HG02798 (cell line): ENCODE measurements at regions not wholly inside any gene's neighbourhood (a gene's known extent, or its start where the extent isn't known, plus 50 kb on each side); places are given as distances from the start of the nearest gene placed in this dataset.

Source experiments
- ATAC-seq: cut with Tn5 transposase; IDR thresholded peaks from one replicate; pipeline ENCODE4 v1.9.1; 2021; ENCODE audit warnings: mild to moderate bottlenecking; ENCODE audit not compliant: unreplicated experiment, poor library complexity

DNA sequence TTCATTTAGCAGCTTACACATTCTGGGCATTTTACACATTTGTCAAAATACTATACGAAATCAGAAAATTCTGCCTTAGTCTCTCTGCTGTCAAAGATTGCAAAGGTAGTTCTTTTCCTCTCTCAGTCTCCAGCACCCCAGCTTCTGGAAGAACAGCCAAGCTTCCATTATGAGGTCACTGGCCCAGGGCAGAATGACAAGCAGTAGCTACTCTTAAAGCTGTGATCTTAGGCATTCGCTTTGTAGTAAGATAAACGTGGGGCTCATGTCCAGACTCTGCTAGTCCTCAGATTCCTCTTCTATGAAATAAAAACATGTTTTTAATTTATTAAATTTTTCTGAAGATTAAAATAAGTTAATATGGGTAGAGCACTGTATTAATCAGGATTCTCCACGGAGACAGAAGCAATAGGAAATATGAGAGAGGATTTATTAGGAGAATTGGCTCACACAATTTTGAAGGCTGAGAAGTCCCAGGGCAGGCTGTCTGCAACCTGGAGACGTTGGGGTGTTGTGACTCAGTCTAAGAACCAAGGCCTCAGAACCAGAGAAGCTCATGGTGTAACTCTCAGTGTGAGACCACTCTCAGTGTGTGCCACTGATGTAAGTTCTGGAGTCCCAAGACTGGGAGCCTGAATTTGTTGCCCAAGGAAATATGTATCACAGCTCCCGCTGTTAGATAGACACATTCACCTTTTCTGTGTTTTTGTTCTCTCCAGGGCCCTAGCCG is 201.2 kb downstream of the CMPK2 start:
- no peak for ATAC-seq

DNA sequence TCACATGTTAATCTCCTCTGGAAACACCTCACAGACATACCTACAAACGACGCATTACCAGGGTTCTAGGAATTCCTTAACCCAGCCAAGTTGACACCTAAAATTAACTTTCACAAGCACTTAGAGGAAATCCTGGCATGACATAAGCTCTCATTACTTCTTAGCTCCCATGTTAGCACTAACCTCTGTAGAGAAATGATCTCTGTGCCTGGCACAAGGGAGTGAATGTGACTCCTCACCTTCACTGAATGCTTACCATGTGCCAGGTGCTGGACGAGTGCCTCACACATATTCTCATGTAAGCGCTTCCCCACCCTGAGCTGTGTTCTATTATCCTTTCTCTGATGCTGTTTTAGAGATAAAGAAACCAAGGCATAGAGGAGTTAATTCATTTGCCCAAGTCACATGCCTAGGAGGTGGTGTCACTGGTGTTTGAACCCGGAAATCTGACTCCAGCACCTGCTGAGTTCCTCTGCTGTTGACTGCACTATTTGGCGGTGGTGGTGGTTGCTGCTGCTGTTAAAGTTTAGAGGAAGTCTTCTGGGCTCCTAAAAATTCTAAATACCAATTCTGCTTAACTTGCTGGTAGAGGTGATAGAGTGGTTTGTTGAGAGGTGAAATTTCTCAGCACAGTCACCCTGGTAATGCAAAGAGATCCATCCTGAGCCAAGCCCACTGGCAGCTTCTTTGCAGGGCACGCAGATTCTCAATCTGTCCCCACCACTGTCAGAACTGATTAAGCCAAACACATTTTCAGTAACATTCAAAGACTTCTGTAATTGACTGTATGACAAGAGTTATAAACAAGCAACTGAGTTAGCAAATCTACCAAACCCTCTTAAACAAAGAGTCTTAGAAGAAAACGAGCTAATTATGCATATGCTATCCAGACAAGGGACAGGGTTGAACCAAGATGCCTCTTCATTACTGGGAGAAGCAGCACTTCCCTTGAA is 200.3 kb downstream of the CMPK2 start:
- ATAC-seq = no peak

DNA sequence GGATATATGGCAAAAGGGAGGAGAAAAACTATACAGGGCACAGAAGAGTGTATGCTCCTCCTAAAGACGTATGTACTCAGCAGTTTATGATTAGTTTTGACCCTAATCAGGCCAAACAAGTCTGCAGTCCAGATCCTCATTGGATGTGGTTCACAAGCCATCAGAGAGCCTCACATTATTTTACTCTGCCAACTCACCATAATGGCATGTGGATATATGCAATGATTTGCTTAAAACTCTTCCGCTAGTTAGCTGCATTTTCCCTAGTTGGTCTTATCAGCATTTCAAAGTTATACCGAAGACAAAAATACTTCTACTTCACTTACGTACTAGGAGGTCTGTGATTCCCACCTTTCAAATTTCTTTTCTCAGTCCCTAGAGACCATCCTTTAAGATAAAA is 198.4 kb downstream of the CMPK2 start:
- no peak for ATAC-seq

DNA sequence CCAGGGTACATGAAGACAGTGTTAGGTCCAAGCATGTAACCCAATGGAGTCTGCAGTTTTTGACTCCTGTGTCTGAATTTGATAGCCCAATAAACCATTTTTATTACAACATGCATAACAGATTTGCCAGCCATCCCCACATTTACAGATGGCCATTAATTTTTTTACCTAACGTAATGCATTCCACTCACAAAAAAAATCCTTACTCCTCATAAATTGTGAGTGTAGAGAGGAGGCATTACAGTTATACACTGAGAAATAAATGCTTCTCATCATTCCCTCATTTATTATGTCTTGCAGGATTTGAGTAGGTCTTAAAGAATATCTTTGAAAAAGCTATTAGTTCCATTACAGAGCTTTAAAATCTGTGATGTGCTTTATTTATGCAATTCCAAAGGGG is 193.8 kb downstream of the CMPK2 start:
- no peak for ATAC-seq

DNA sequence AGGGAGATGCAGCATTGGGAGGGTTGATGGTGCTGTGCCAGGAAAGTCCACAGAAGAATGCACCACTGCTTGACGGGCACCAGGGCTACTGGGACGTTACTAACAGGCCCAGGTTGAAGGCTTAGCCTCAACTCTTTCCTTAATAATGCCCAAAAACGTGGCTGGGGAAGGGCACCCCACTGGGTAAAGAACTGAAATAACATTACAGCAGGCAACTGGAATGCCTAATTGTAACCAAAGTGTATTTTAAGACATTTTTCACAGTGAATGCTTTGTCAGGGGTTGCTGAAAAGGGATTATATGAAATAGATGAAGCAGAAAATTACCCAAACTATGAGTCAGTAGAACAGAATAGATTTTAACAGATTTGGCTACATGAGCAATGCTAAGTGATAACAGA is 191.3 kb downstream of the CMPK2 start:
- ATAC-seq = no peak

DNA sequence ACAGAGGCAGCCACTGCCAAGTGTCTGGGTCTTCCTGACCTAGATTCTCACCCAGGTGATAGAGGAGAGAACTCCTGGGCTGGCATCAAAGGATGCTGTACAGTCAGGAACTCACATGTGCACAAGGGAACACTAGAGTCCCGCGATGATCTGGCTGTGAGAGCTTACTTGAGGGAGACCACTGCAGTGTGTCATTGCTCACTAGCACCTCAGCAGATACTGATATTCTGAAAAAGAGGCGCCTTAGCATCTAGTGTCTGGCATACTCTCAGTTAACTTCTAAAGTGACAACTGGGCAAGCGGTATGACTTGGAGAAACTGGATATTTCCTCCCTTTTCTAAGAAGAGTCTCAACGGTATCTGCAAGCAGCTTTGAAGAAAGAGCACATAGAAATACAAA is 189.9 kb downstream of the CMPK2 start:
- ATAC-seq = no peak

DNA sequence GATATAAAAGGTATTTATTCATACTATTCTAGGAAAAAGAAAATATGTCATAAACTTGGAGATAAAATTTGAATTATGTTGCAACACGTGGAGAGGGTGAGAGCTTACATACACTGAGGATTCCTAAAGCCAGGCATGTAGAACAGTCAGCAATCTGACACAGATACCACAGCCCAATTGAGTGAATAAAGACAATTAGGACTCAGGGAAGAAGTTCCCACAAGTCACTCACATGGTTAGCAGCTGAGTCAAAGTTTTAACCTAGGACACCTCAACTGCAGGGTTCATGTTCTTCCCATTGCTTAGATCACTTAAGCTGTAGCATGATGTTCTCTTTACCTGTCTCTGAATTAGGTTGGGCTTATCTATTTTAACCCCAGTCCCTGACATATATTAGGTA is 189.5 kb downstream of the CMPK2 start:
- ATAC-seq = no peak

DNA sequence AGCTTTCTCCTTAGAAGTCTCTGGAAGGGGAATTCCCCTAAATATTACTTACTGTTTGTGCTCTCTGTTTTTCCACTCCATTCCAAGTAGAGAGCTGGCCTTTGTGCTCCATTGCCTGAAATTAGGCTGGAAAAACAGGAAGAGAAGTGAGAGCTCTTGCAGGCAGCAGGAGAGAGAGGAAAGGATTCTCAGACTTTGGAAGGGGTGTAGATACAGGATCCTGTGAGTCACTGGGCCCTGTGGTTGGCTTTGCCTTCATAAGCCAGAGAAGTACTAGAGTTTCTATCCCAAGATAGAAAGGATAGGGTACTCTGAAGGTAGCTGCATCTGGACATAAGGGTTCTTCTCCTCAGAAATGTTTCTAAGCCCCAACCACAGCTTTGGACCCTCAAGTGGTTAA is 188.9 kb downstream of the CMPK2 start:
- no peak for ATAC-seq

DNA sequence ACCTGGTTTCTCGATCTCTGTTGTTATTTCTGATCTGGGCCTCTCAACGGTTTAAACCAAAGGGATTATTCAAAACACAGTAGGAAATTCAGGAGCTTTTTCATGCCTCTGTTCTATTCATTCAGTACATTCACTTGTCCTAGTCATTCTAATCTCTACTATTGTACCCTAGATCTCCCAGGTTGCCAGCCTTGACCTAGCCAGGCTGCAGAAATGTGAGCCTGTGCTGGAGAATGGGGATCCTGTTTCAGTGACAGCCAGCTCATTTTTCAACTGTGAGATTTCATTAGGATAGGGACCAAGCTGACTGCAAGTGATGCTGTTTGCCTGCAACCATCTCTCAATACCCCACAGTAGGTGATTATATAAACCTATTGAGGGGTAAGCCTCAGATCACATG is 186.2 kb downstream of the CMPK2 start:
- no peak for ATAC-seq

DNA sequence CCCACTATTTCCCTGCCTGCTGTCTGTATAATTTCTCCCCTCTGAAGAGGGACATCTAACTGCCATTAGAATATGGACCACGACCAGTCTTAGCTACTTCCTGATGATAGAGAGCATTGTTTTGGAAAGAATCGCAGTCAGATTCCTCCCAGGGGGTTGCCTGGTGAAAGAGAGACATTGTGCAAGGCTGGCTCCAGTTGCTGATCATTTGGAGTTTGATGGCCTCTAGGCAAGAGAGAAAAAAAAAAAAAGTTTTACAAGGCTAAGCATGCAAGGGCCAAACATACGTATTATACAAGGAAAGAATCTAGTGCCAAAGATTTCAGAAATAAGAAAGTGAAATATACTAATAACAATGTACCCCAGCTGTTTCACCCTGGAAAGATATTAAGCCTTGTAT is 182.2 kb downstream of the CMPK2 start:
- no peak for ATAC-seq

DNA sequence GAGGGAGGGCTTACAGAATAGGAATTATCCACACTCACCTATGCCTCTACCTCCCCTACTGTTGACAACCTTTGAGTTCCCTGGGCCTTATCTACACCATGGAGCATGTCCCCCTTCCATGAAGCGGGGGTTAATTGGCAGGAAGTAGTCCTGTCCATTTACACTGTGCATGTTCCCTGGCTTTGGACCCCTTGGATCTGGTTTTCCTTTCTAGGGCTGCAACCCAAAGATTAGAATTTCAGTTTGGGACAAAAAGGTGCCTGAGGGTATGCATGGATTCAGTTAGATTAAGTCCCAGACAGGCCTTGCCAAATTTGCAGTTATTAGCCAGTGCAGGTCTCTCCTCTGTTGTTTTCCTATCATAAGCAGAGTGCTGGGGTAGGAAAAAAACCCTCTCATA is 180.3 kb downstream of the CMPK2 start:
- ATAC-seq = no peak

DNA sequence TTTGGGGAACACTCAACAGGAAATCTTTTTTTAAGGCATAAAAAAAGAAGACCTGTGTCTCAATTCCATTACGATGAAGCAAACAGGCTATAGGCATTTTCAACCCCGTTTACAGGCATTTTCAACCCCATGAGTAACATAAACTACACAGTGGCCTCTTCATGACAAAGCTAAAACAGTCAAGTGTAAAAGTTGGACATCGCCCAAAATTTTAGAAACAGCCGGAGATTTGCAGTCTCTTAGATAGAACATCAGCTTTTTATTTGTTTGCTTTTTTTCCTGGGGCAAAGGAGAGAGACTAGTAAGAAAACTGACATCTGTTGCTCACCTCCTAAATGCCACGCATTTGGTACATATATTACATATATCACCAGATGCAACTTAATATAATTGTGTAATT is 173.7 kb downstream of the CMPK2 start:
- ATAC-seq = no peak

DNA sequence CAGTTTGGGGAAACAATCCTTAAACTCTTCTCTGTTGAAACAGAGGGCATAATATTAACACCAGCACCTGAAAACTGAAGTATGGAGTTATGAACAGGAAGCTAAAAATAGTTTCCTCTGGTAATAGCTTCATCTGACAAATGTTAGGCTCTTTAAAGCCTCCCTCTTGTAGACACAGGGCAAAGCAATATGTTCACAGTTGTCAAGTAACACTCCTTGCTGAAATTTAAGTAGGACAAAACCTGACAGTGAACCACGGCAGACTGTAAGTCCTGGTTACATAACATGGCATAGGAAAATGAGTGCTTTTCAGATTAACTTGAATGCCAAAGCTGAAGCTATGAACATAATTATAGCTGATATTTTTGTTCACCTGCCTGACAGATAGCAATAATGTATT is 172.9 kb downstream of the CMPK2 start:
- ATAC-seq = no peak

DNA sequence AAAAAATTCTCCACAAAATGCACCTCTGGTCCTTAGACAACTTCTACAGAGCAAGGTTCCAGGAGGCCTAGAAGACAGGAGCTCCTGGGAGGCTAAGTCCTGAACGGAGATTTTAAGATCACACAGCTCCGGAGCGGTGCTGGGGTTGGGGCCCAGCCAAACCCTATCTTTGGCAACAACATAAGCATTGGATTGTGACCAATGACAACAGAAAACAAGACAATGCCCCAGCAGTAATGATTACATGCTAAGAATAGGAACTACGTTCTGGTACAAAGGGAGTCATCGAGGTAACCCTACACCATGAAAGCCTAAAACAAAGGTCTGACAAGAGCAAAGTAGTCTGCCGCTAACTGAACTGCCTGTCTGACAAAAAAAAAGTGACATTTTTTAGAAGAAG is 171.2 kb downstream of the CMPK2 start:
- no peak for ATAC-seq

DNA sequence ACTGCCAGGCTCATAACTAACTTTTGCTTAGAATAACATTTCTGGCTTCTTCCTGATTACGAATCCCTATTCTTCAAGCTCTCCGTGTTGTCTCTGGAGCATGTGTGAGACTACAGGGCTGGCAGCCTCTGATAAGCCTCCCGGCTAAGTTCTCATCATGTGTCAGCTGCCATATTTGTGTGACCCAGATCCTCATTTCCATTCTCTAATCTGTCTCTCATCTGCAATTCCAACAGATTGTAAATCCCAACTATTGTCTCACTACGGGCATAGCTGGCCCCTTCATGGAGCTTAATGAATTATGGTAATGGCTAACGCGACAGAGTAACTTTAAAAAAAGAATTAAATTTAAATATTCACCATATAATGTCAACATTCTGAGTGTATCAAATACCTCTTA is 165.4 kb downstream of the CMPK2 start:
- ATAC-seq = no peak

DNA sequence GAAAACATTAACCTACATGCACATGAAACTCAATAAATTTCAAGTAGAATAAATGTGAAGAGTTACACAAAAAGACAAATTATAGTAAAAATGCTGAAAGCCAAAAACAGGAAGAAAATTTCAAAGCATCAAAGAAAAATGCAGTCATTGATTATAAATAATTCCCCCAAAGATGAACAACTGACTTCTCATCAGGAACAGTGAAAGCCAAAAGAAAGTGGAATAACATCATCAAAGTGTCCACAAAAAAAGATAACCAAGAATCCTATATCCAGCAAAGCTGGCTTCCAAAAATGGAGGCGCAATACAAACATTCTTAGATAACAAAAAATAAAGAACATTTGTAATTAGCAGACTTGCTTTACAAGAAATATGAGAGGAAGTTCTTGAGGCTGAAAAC is 161.6 kb downstream of the CMPK2 start:
- no peak for ATAC-seq

DNA sequence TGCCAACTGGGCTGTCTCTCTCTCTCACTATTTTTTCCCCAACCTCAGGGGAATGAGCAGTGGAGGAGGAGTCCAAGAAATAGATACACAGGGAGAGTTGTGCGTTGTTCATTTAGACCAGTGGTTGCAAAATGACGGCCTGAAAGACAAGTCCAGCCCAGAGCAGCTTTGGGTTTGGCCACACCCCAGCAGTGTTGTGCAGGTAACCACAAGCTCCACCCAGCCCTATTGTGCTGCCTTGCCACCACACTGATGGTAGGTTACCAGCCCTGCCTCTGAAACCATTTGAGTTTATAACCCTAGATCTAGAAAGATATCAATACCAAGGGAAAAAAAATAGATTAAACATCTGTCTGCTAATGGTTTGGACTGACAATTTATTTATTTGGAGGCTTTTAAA is 144.3 kb downstream of the CMPK2 start:
- ATAC-seq = no peak

DNA sequence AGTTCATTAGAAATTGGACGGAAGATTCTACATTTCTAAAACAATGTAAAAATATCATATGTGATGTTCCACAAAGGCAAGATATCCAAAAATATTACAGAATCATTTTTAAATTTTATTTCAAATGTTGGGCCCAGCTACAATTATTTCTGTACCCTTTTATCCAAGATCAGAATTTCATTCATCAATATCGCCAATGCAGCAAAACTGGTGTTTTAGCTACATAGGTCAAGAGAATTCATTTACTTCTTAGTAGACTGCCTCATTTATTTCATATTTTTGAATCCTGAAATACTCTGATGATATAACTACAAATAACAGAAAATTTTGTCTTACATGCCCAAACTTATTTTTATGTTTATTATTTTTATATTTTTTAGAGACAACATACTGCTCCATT is 143.1 kb downstream of the CMPK2 start:
- no peak for ATAC-seq

DNA sequence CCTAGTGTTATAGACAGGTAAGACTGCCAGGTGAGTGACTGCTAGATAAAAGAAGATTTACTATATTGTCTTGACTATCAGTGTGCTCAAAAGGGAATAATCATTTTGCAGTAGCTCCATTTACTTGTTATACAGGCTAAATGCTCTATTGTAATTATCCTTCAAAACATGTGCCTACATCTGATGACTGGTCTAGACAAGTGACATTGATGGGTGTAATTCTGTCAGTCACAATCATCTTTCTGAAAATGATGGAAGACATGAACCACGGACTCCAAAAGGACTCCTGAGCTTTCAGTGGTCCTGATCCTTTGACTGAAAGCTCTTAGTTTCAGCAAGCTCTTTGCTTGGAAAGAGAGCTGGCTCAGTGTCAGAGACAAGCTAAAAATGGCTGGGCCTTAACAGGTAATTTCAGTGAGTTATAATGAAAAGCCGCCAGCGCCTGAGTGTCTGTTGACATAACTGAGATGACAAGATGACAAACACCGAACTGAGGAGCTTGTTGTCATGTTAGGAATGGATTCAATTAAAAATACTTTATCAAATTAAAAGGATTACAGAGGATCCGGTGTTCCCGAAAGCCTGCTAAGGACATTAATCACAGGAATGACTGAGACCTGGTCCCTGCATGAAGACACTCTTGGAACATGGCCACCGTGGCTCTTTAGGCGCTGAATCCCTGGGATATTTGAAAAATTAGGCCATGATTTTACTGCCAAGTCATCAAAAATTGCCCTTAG is 141.7 kb downstream of the CMPK2 start:
- no peak for ATAC-seq

DNA sequence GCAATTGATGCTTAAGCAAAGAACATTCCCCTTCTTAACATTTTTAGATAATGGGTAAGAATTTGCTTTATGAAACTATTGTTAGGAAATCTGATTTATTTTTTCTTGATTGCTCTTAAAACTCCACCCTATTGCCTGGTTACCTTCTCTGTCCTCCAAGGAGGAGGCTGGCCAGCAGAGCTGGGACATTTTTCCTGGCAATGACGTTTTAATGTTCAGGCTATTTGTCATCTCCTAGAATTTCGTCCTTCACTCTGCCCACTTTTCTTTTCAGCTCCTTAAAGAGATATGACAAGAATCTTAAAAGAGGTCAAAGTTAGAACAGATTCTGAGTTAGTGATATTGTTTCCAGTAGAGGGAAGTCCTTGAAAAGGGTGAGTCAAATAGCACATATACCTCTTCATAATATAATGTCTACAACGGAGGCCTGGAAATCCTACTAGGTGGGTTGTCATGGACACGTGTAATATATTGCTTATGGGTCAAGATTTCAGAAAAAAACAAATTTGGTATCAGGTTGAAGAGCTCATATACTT is 141.0 kb downstream of the CMPK2 start:
- ATAC-seq = no peak

DNA sequence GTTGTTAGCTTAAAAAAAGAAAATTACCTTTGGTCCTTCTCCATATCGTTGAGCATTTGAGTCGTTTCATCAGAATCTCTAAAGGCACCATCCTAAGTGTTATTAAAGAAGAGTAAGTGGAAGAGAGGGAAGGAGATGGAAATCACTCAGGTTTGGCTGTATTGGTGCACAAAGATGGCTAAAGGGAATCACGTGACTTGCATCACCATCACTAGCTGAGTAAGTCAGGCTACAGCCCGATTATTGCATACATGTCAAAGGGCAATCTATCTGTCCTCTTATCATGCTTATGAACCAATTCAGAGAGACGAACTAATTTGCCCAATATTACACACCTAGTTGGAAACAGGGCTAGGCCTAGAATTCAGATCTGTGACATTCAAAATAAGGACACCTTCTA is 137.6 kb downstream of the CMPK2 start:
- ATAC-seq = no peak
